H1 (cell line): ENCODE measurements at regions not wholly inside any gene's neighbourhood (a gene's known extent, or its start where the extent isn't known, plus 50 kb on each side); places are given as distances from the start of the nearest gene placed in this dataset.

Experiments
- CTCF ChIA-PET: fragments of 300-600 bp; sonication (Branson Sonifier 250); formaldehyde crosslinking; loops from one replicate; lab custom pipeline; 2021; ENCODE audit not compliant: partially characterized antibody; lab: Charles Lee
- POLR2A ChIA-PET: fragments of 300-600 bp; sonication (Branson Sonifier 250); formaldehyde crosslinking; loops from one replicate; lab custom pipeline; 2021; ENCODE audit warnings: inconsistent platforms; ENCODE audit not compliant: partially characterized antibody; lab: Charles Lee
- DNase-seq, 2 experiments: peaks; one replicate each; pipeline versions ENCODE4 v3.0.0 to v3.0.0-alpha.2; 2010 to 2022; ENCODE audit warnings: low spot score in 2 of 2, low read depth in 1 of 2, mixed read lengths in 1 of 2
- FAIRE-seq: peaks from 2 replicates; lab custom pipeline; 2011; peaks lifted over from hg19 to GRCh38; lab: Jason Lieb, UNC
- H2AFZ ChIP-seq: 2 replicates; pipeline ENCODE4 v1.8.1; 2012; ENCODE audit warnings: low read length, inconsistent platforms
- H2AK5ac ChIP-seq: 2 replicates; pipeline ENCODE4 v1.6.1; 2013; ENCODE audit warnings: low read depth, low read length
- H2BK120ac ChIP-seq: replicated peaks from 2 replicates; pipeline ENCODE3; 2013; ENCODE audit warnings: low read depth, low read length, inconsistent platforms
- H2BK12ac ChIP-seq: 2 replicates; pipeline ENCODE4 v1.6.1; 2013; ENCODE audit warnings: low read depth, low read length
- H2BK15ac ChIP-seq: 2 replicates; pipeline ENCODE4 v1.6.1; 2013; ENCODE audit warnings: low read length
- H2BK20ac ChIP-seq: 2 replicates; pipeline ENCODE4 v1.6.1; 2013; ENCODE audit warnings: low read length
- H2BK5ac ChIP-seq: 2 replicates; pipeline ENCODE4 v1.6.1; 2013; ENCODE audit warnings: low read depth, low read length
- H3K14ac ChIP-seq: 2 replicates; pipeline ENCODE4 v1.6.1; 2013; ENCODE audit warnings: inconsistent platforms; ENCODE audit not compliant: insufficient read length
- H3K18ac ChIP-seq: 2 replicates; pipeline ENCODE4 v1.6.1; 2013; ENCODE audit warnings: low read length; ENCODE audit errors: extremely low read depth
- H3K23ac ChIP-seq: 2 replicates; pipeline ENCODE4 v1.6.1; 2013; ENCODE audit warnings: inconsistent platforms; ENCODE audit not compliant: insufficient read length
- H3K23me2 ChIP-seq: 2 replicates; pipeline ENCODE4 v1.6.1; 2013; ENCODE audit warnings: low read depth, low read length
- H3K27ac ChIP-seq: 2 replicates; pipeline ENCODE4 v1.6.1; 2011; ENCODE audit warnings: low read depth, low read length, inconsistent platforms
- H3K27me3 ChIP-seq, 4 experiments: replicated peaks in 1 of 4; 1 replicate in 1 of 4; 2 replicates in 3 of 4; pipeline versions ENCODE4 v1.6.1 to v1.8.1; 2011 to 2013; ENCODE audit warnings: low read length in 3 of 4, mild to moderate bottlenecking in 3 of 4, inconsistent platforms in 2 of 4, mixed read lengths in 2 of 4, moderate library complexity in 1 of 4; ENCODE audit not compliant: control insufficient read depth in 3 of 4, insufficient read depth in 3 of 4; ENCODE audit errors: extremely low read depth in 1 of 4
- H3K36me3 ChIP-seq, 4 experiments: 2 replicates each; pipeline versions ENCODE4 v1.6.1 to v1.8.1; 2011 to 2013; ENCODE audit warnings: mild to moderate bottlenecking in 4 of 4, low read length in 3 of 4, moderate library complexity in 2 of 4, control low read depth in 1 of 4, inconsistent platforms in 1 of 4; ENCODE audit not compliant: insufficient read depth in 4 of 4, control insufficient read depth in 2 of 4
- H3K4ac ChIP-seq: replicated peaks from 2 replicates; pipeline ENCODE3; 2013; ENCODE audit warnings: low read length, low read depth, mixed read lengths, inconsistent platforms; ENCODE audit not compliant: insufficient read length
- H3K4me1 ChIP-seq, 4 experiments: replicated peaks in 1 of 4; 1 replicate in 1 of 4; 2 replicates in 3 of 4; pipeline versions ENCODE4 v1.6.1 to v1.8.1; 2011 to 2013; ENCODE audit warnings: low read length in 3 of 4, inconsistent platforms in 2 of 4, mixed read lengths in 1 of 4; ENCODE audit not compliant: insufficient read depth in 4 of 4, control insufficient read depth in 3 of 4
- H3K4me2 ChIP-seq, 2 experiments: 2 replicates each; pipeline versions ENCODE4 v1.6.1 to v1.8.1; 2011 to 2013; ENCODE audit warnings: low read depth in 2 of 2, low read length in 2 of 2, control low read depth in 1 of 2, inconsistent platforms in 1 of 2, mild to moderate bottlenecking in 1 of 2; ENCODE audit not compliant: insufficient read depth in 1 of 2
- H3K4me3 ChIP-seq, 4 experiments: fragments of 200-600, 300-600 bp in 1 of 4; sonication (generic), shearing (Covaris generic), sonication (Bioruptor Twin) in 1 of 4; 2 replicates each; pipeline versions ENCODE4 v1.5.1 to v1.8.1; 2011 to 2016; ENCODE audit warnings: low read length in 4 of 4, low read depth in 3 of 4, control low read depth in 2 of 4, inconsistent platforms in 2 of 4, mild to moderate bottlenecking in 2 of 4, mixed read lengths in 1 of 4, moderate library complexity in 1 of 4; ENCODE audit not compliant: insufficient read depth in 2 of 4; ENCODE audit errors: extremely low read depth in 1 of 4
- H3K56ac ChIP-seq: replicated peaks from 2 replicates; pipeline ENCODE3; 2013; ENCODE audit warnings: low read depth, mild to moderate bottlenecking, mixed read lengths, low read length, inconsistent platforms; ENCODE audit not compliant: insufficient read length
- H3K79me1 ChIP-seq: 2 replicates; pipeline ENCODE4 v1.6.1; 2013; ENCODE audit warnings: low read depth, low read length, control low read depth
- H3K79me2 ChIP-seq, 2 experiments: 2 replicates each; pipeline versions ENCODE4 v1.6.1 to v1.8.1; 2012 to 2013; ENCODE audit warnings: low read length in 2 of 2, mild to moderate bottlenecking in 2 of 2, inconsistent platforms in 1 of 2; ENCODE audit not compliant: insufficient read depth in 2 of 2, control insufficient read depth in 1 of 2
- H3K9ac ChIP-seq, 4 experiments: replicated peaks in 1 of 4; 1 replicate in 1 of 4; 2 replicates in 3 of 4; pipeline versions ENCODE4 v1.6.1 to v1.8.1; 2011 to 2013; ENCODE audit warnings: low read depth in 3 of 4, low read length in 3 of 4, control low read depth in 2 of 4, mild to moderate bottlenecking in 2 of 4, moderate library complexity in 2 of 4, inconsistent platforms in 1 of 4; ENCODE audit errors: extremely low read depth in 1 of 4
- H3K9me3 ChIP-seq, 2 experiments: 2 replicates each; pipeline versions ENCODE4 v1.6.1 to v1.8.1; 2012 to 2013; ENCODE audit warnings: mild to moderate bottlenecking in 2 of 2, moderate library complexity in 2 of 2, control low read depth in 1 of 2, inconsistent platforms in 1 of 2, low read depth in 1 of 2, low read length in 1 of 2, mixed read lengths in 1 of 2; ENCODE audit not compliant: insufficient read depth in 2 of 2
- H4K20me1 ChIP-seq, 2 experiments: replicated peaks in 1 of 2; 2 replicates each; pipeline versions ENCODE3 to v1.8.1; 2011 to 2013; ENCODE audit warnings: inconsistent platforms in 2 of 2, low read length in 2 of 2, mild to moderate bottlenecking in 1 of 2; ENCODE audit not compliant: insufficient read depth in 2 of 2, control insufficient read depth in 1 of 2
- H4K5ac ChIP-seq: 2 replicates; pipeline ENCODE4 v1.6.1; 2013; ENCODE audit warnings: low read length, low read depth, mixed read lengths, inconsistent platforms; ENCODE audit not compliant: insufficient read length
- H4K8ac ChIP-seq: 2 replicates; pipeline ENCODE4 v1.8.0; 2013; ENCODE audit warnings: mild to moderate bottlenecking, moderate library complexity, low read length, inconsistent platforms; ENCODE audit not compliant: insufficient read depth; ENCODE audit errors: extremely low read depth
- H4K91ac ChIP-seq: replicated peaks from 2 replicates; pipeline ENCODE3; 2013; ENCODE audit warnings: low read length, mixed read lengths, inconsistent platforms; ENCODE audit not compliant: insufficient read length
- EZH2 ChIP-seq: fragments of 200-600 bp; sonication (generic); IDR thresholded peaks from 2 replicates; pipeline ENCODE4 v1.7.1; 2012; ENCODE audit warnings: low read depth, mild to moderate bottlenecking, moderate library complexity, low read length, inconsistent platforms; ENCODE audit not compliant: severe bottlenecking
- NRF1 ChIP-seq: IDR thresholded peaks from 2 replicates; pipeline ENCODE4 v1.6.1; 2011; ENCODE audit warnings: mild to moderate bottlenecking, low read depth, low read length, improper control_type of control experiment
- SP1 ChIP-seq: IDR thresholded peaks from 2 replicates; pipeline ENCODE4 v1.6.1; 2011; ENCODE audit warnings: low read depth, low read length
- SP2 ChIP-seq: IDR thresholded peaks from 2 replicates; pipeline ENCODE4 v1.6.1; 2012; ENCODE audit warnings: mild to moderate bottlenecking, low read length, inconsistent platforms
- TAF7 ChIP-seq: optimal IDR thresholded peaks from 2 replicates; pipeline ENCODE3; 2011; ENCODE audit warnings: low read depth, mild to moderate bottlenecking, inconsistent platforms, low read length, moderate library complexity, borderline replicate concordance
- whole genome bisulfite sequencing, 2 experiments: shearing (Covaris generic) in 1 of 2; methylation state at CpG; one replicate each; pipeline versions ENCODE4 v1.1.6 to v1.1.7; 2013 to 2015; ENCODE audit warnings: low lambda C conversion rate in 2 of 2, mixed read lengths in 2 of 2, inconsistent platforms in 1 of 2, low coverage in 1 of 2, missing lambda C conversion rate in 1 of 2; ENCODE audit not compliant: insufficient replicate concordance in 2 of 2, insufficient coverage in 1 of 2, insufficient read length in 1 of 2; ENCODE audit errors: extremely low coverage in 1 of 2, missing lambda C conversion rate in 1 of 2; 5-methylcytosine and 5-hydroxymethylcytosine counted together

DNA sequence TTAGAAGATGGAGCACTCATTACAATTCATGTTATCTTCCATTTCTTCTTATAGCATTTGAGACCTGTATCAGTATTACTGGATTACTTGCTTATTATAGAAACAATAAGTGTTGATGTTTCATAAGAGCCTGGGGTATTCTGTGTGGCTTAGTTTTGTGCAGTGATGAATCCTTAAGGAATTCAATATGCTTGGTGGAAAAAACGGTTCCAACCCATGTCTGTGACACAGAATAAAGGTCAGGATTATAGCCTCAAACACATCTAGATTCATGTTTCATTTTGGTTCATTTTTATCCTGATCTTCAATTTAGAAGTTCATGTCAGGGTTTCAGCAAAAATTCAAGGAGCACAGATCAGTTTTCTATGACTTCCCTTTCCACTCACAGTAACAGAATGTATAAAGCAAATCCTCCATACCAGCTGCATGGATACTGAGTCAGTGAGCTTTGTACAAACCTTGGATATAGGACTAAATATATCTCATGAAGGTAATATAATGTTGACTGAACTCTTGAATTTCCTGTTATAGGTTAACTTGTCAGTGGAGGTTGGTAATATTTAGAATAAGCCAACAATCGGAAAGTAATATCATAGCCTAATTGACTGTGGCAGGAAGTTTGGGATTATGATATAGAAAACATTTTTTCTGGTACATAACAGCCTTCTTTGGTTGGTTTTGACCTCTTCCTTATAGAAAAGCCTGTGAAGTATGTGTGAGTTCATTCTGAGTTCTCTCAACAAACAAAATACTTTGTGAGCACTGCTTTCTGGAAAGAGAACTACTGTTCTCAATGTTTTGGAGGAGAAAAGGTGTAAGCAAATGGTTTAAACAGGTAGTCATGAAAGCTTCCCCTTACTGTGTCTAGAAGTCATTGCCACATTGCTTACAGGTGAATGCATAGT is 218.2 kb upstream of the TPM1 start:
- no peaks in the 10 kb centered on the region for H3K79me1 ChIP-seq
- no peak overlapping the region for H3K56ac ChIP-seq
- no peak overlapping the region for H3K27ac ChIP-seq
- H3K36me3 ChIP-seq, result no peaks in the 10 kb centered on the region
- H3K18ac ChIP-seq, result no peak overlapping the region
- no peaks in the 10 kb centered on the region for H3K9me3 ChIP-seq
- H4K8ac ChIP-seq, result no peak overlapping the region
- H2AFZ ChIP-seq, result no peak overlapping the region
- H2AK5ac ChIP-seq, result no peak overlapping the region
- no peaks in the 10 kb centered on the region for H3K27me3 ChIP-seq
- TF ChIP-seq EZH2 (no peak), SP1 (no peak), NRF1 (no peak), SP2 (no peak), TAF7 (no peak)
- H3K79me2 ChIP-seq, result no peaks in the 10 kb centered on the region
- POLR2A ChIA-PET, result no interaction called here
- WGBS, 2 experiments, result 80% methylated on average over 2 of the region's 2 CpGs; no CpG with 5 or more reads in 1 of the 2 experiments
- H3K23me2 ChIP-seq, result no peaks in the 10 kb centered on the region
- no peak overlapping the region for H2BK120ac ChIP-seq
- H3K23ac ChIP-seq, result no peak overlapping the region
- CTCF ChIA-PET, result interaction anchor here (1.3 kb wide), 1 partner anchor 224 kb away, joined by 3 read pairs; no protein-coding TSS in a partner anchor
- no peak overlapping the region for H4K5ac ChIP-seq
- H3K4ac ChIP-seq, result no peak overlapping the region
- no peaks in the 10 kb centered on the region for H4K20me1 ChIP-seq
- DNase-seq, result no peak
- no peak overlapping the region for H2BK20ac ChIP-seq
- H3K4me1 ChIP-seq, result no peaks in the 10 kb centered on the region
- no peak for FAIRE-seq
- H3K4me2 ChIP-seq, result no peak overlapping the region
- H4K91ac ChIP-seq, result no peak overlapping the region
- no peak overlapping the region for H3K14ac ChIP-seq
- H2BK5ac ChIP-seq, result no peak overlapping the region
- H3K4me3 ChIP-seq, result no peak overlapping the region
- H2BK12ac ChIP-seq, result no peak overlapping the region
- H3K9ac ChIP-seq, result no peak overlapping the region
- no peak overlapping the region for H2BK15ac ChIP-seq
